Adrenal gland (tissue), 5 donors: ENCODE measurements at regions not wholly inside any gene's neighbourhood (a gene's known extent, or its start where the extent isn't known, plus 50 kb on each side); places are given as distances from the start of the nearest gene placed in this dataset.

Experiments
- CTCF ChIP-seq, 6 experiments: fragments of 450-650 bp in 4 of 6; fragments of 200-600 bp in 2 of 6; sonication (generic) in 1 of 6; IDR thresholded peaks; 1 replicate in 5 of 6; 2 replicates in 1 of 6; pipeline versions ENCODE4 v1.5.1 to v1.8.0; 2016 to 2021; ENCODE audit warnings: antibody characterized with exemption in 6 of 6, mild to moderate bottlenecking in 2 of 6, moderate library complexity in 1 of 6
- POLR2A ChIP-seq, 2 donors: fragments of 450-650 bp; IDR thresholded peaks; one replicate each; pipeline ENCODE4 v1.6.1; 2017; ENCODE audit warnings: antibody characterized with exemption in 2 of 2, mild to moderate bottlenecking in 2 of 2, moderate library complexity in 1 of 2
- donor health status: DM: no; HTN: no; CAD: no.

- TF ChIP-seq CTCF (IDR thresholded peaks at IDR 0.05): no peak
- TF ChIP-seq POLR2A (IDR thresholded peaks at IDR 0.05): no peak
These were observed 91.1 kb upstream of the ANKRD30BL start for GRCh38 chr2:132252894-132253264.
